K562 (cell line): ENCODE measurements at regions not wholly inside any gene's neighbourhood (a gene's known extent, or its start where the extent isn't known, plus 50 kb on each side); places are given as distances from the start of the nearest gene placed in this dataset.

Source experiments
- ATAC-seq: fragments of 200-7000 bp; cut with Tn5 transposase; 3 replicates; pipeline ENCODE4 v1.9.1; 2020; ENCODE audit warnings: moderate library complexity
- BruUV-seq: library from RNA; stranded (reverse); fragments of 400-500 nt; replicated peaks from 2 replicates; lab custom pipeline; 2021; lab: Mats Ljungman, UMichigan
- CTCF ChIA-PET: fragments of 300-600 bp; formaldehyde crosslinking; extraction: SDS; loops from one replicate; lab custom pipeline; 2021; ENCODE audit warnings: low intra/inter-chr PET ratio; lab: Yijun Ruan, JAX
- POLR2A ChIA-PET: fragments of 300-600, 350-650 bp; sonication (Branson Sonifier 250); formaldehyde crosslinking; extraction: SDS; loops from one replicate; lab custom pipeline; 2021; ENCODE audit warnings: antibody characterized with exemption, inconsistent platforms; lab: Yijun Ruan, JAX
- DNase-seq, 4 experiments: peaks; one replicate each; pipeline versions ENCODE4 v3.0.0 to v3.0.0-alpha.2; 2011 to 2018; ENCODE audit warnings: low spot score in 3 of 4, mixed read lengths in 3 of 4; ENCODE audit errors: extremely low read depth in 1 of 4
- FAIRE-seq: peaks from 2 replicates; lab custom pipeline; 2011; peaks lifted over from hg19 to GRCh38; lab: Jason Lieb, UNC
- H2AFZ ChIP-seq: 2 replicates; pipeline ENCODE4 v1.6.0; 2011; ENCODE audit warnings: low read depth, low read length, control low read depth, inconsistent platforms
- H3K27ac ChIP-seq: fragments of 200-600 bp; 3 replicates; pipeline ENCODE4 v1.8.0; 2011; ENCODE audit warnings: low read depth, mild to moderate bottlenecking, control low read depth, inconsistent platforms, low read length, moderate library complexity, mixed read lengths; ENCODE audit errors: extremely low read depth
- H3K27me3 ChIP-seq, 2 experiments: fragments of 300-600 bp in 1 of 2; 2 replicates in 1 of 2; 3 replicates in 1 of 2; pipeline versions ENCODE4 v1.6.0 to v1.8.0; 2011; ENCODE audit warnings: inconsistent platforms in 2 of 2, low read length in 2 of 2, mild to moderate bottlenecking in 1 of 2, mixed read lengths in 1 of 2, moderate library complexity in 1 of 2; ENCODE audit not compliant: control insufficient read depth in 2 of 2, insufficient read depth in 2 of 2
- H3K36me3 ChIP-seq: fragments of 300-600 bp; 3 replicates; pipeline ENCODE4 v1.8.0; 2011; ENCODE audit warnings: mild to moderate bottlenecking, low read length, inconsistent platforms; ENCODE audit not compliant: control insufficient read depth, insufficient read depth
- H3K4me1 ChIP-seq, 2 experiments: fragments of 200-600 bp in 1 of 2; replicated peaks in 1 of 2; 2 replicates in 1 of 2; 3 replicates in 1 of 2; pipeline versions ENCODE4 v1.5.1 to v1.8.0; 2011; ENCODE audit warnings: inconsistent platforms in 2 of 2, low read length in 2 of 2, mild to moderate bottlenecking in 1 of 2, mixed read lengths in 1 of 2, moderate library complexity in 1 of 2; ENCODE audit not compliant: control insufficient read depth in 2 of 2, insufficient read depth in 2 of 2
- H3K4me2 ChIP-seq: 2 replicates; pipeline ENCODE4 v1.6.1; 2011; ENCODE audit warnings: low read length, control low read depth, inconsistent platforms, mixed read lengths; ENCODE audit not compliant: insufficient read depth
- H3K4me3 ChIP-seq: fragments of 200-600 bp; sonication (generic), shearing (Covaris generic); 2 replicates; pipeline ENCODE4 v1.5.1; 2016; ENCODE audit warnings: control low read depth, inconsistent platforms
- H3K79me2 ChIP-seq: fragments of 200-600 bp; 3 replicates; pipeline ENCODE4 v1.8.0; 2011; ENCODE audit warnings: low read length, inconsistent platforms; ENCODE audit not compliant: control insufficient read depth, insufficient read depth
- H3K9ac ChIP-seq, 2 experiments: 2 replicates each; pipeline versions ENCODE4 v1.6.0 to v1.6.1; 2011; ENCODE audit warnings: low read depth in 2 of 2, low read length in 2 of 2, control low read depth in 1 of 2, inconsistent platforms in 1 of 2, mild to moderate bottlenecking in 1 of 2, mixed read lengths in 1 of 2; ENCODE audit not compliant: insufficient read depth in 1 of 2
- H3K9me1 ChIP-seq: one replicate; pipeline ENCODE4 v1.6.0; 2011; ENCODE audit warnings: inconsistent platforms, mild to moderate bottlenecking, low read length, moderate library complexity; ENCODE audit not compliant: control insufficient read depth, insufficient read depth
- H3K9me3 ChIP-seq: replicated peaks from 2 replicates; pipeline ENCODE4 v1.5.1; 2011; ENCODE audit warnings: low read depth, low read length, inconsistent platforms; ENCODE audit not compliant: control insufficient read depth, insufficient read depth
- H4K20me1 ChIP-seq: replicated peaks from 2 replicates; pipeline ENCODE4 v1.6.1; 2011; ENCODE audit warnings: low read length, inconsistent platforms, mixed read lengths; ENCODE audit not compliant: control insufficient read depth, insufficient read depth
- GABPA ChIP-seq: fragments of 200-800 bp; sonication (Bioruptor generic); conservative IDR thresholded peaks from 2 replicates; pipeline ENCODE4 v1.6.1; 2016; ENCODE audit warnings: low read depth, missing genetic modification characterization, missing compliant biosample characterization
- WGBS: fragments of 100-300 bp; shearing (Covaris generic); methylation state at CpG from one replicate; pipeline ENCODE4 v1.1.6; 2016; ENCODE audit warnings: low coverage, mixed read lengths; ENCODE audit not compliant: insufficient coverage; ENCODE audit errors: missing lambda C conversion rate; 5-methylcytosine and 5-hydroxymethylcytosine counted together
- in situ Hi-C: fragments of 300-500 bp; cut with MboI; formaldehyde crosslinking; loops from 4 replicates; pipeline ENCODE4 v1.15.0; 2018; ENCODE audit warnings: inconsistent platforms, mixed read lengths
- intact Hi-C: fragments of 100-400 bp; cut with micrococcal nuclease; formaldehyde crosslinking; loops from 2 replicates; pipeline ENCODE4 v1.14.2; 2022
- TF ChIP-seq, protein P1 (sequence below): fragments of 150-350 bp; conservative IDR thresholded peaks from 2 replicates; pipeline ENCODE4 v1.6.1; 2014; ENCODE audit warnings: low read length
- TF ChIP-seq, protein P2 (sequence below), 2 experiments: fragments of 150-350 bp in 1 of 2; IDR thresholded peaks; 2 replicates each; pipeline ENCODE4 v1.6.1; 2012 to 2016; ENCODE audit warnings: low read depth in 2 of 2, low read length in 2 of 2, mild to moderate bottlenecking in 1 of 2, moderate library complexity in 1 of 2
- TF ChIP-seq, protein P3 (sequence below): fragments of 450-650 bp; IDR thresholded peaks from 2 replicates; pipeline ENCODE4 v1.6.1; 2016; ENCODE audit warnings: low read depth
- TF ChIP-seq, protein P4 (sequence below): sonication (generic); formaldehyde crosslinking; IDR thresholded peaks from 2 replicates; pipeline ENCODE4 v1.8.0; 2023; ENCODE audit warnings: mild to moderate bottlenecking, missing genetic modification reagents

DNA sequence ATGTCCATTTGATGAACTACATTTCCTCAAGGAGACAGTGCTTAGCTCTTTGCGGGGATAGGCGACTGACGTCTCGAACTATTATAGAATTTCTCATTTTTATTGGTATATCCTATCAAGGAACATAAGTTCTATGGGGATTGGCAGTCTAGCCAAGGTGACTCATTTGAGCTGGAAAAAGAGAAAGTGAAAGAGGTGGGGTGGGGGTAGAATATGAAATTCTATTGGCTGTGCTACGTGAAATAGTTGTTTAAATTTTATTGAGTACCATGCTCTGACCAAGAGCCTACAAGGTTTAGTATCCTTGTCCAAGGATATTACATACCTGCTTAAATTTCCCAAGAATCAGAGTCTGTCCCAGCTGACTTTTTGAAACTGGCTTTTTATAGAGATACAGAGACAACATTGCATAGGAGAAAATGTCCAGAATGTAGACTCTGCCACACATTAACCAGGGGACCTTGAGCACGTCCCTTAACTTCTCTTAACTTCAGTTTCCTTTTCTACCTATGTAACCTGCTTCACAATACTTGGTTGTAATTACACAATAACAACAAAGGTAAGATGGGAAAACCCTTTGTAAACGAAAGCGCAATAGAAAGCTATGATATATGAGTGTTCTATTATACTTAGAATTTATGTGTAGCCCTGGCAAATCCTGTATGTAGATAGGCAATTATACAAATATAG is 226.4 kb upstream of the WWC1 start:
- Histone ChIP-seq H3K36me3 (no peaks in the 10 kb centered on the region), H3K9ac (no peak overlapping the region), H2AFZ (no peak overlapping the region), H3K4me2 (no peak overlapping the region), H3K4me3 (no peak overlapping the region), H3K27me3 (no peaks in the 10 kb centered on the region), H3K9me3 (no peaks in the 10 kb centered on the region), H3K4me1 (no peaks in the 10 kb centered on the region), H4K20me1 (no peaks in the 10 kb centered on the region), H3K27ac (no peak overlapping the region), H3K9me1 (no peaks in the 10 kb centered on the region), H3K79me2 (no peaks in the 10 kb centered on the region)
- TF ChIP-seq, protein P1, sequence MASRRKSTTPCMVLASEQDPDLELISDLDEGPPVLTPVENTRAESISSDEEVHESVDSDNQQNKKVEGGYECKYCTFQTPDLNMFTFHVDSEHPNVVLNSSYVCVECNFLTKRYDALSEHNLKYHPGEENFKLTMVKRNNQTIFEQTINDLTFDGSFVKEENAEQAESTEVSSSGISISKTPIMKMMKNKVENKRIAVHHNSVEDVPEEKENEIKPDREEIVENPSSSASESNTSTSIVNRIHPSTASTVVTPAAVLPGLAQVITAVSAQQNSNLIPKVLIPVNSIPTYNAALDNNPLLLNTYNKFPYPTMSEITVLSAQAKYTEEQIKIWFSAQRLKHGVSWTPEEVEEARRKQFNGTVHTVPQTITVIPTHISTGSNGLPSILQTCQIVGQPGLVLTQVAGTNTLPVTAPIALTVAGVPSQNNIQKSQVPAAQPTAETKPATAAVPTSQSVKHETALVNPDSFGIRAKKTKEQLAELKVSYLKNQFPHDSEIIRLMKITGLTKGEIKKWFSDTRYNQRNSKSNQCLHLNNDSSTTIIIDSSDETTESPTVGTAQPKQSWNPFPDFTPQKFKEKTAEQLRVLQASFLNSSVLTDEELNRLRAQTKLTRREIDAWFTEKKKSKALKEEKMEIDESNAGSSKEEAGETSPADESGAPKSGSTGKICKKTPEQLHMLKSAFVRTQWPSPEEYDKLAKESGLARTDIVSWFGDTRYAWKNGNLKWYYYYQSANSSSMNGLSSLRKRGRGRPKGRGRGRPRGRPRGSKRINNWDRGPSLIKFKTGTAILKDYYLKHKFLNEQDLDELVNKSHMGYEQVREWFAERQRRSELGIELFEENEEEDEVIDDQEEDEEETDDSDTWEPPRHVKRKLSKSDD = no peak
- TF ChIP-seq, protein P2, sequence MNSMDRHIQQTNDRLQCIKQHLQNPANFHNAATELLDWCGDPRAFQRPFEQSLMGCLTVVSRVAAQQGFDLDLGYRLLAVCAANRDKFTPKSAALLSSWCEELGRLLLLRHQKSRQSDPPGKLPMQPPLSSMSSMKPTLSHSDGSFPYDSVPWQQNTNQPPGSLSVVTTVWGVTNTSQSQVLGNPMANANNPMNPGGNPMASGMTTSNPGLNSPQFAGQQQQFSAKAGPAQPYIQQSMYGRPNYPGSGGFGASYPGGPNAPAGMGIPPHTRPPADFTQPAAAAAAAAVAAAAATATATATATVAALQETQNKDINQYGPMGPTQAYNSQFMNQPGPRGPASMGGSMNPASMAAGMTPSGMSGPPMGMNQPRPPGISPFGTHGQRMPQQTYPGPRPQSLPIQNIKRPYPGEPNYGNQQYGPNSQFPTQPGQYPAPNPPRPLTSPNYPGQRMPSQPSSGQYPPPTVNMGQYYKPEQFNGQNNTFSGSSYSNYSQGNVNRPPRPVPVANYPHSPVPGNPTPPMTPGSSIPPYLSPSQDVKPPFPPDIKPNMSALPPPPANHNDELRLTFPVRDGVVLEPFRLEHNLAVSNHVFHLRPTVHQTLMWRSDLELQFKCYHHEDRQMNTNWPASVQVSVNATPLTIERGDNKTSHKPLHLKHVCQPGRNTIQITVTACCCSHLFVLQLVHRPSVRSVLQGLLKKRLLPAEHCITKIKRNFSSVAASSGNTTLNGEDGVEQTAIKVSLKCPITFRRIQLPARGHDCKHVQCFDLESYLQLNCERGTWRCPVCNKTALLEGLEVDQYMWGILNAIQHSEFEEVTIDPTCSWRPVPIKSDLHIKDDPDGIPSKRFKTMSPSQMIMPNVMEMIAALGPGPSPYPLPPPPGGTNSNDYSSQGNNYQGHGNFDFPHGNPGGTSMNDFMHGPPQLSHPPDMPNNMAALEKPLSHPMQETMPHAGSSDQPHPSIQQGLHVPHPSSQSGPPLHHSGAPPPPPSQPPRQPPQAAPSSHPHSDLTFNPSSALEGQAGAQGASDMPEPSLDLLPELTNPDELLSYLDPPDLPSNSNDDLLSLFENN (IDR thresholded peaks at IDR 0.05; ENCODE audit: low read depth in 2 of 2, low read length in 2 of 2) = no peak
- TF ChIP-seq, protein P3, sequence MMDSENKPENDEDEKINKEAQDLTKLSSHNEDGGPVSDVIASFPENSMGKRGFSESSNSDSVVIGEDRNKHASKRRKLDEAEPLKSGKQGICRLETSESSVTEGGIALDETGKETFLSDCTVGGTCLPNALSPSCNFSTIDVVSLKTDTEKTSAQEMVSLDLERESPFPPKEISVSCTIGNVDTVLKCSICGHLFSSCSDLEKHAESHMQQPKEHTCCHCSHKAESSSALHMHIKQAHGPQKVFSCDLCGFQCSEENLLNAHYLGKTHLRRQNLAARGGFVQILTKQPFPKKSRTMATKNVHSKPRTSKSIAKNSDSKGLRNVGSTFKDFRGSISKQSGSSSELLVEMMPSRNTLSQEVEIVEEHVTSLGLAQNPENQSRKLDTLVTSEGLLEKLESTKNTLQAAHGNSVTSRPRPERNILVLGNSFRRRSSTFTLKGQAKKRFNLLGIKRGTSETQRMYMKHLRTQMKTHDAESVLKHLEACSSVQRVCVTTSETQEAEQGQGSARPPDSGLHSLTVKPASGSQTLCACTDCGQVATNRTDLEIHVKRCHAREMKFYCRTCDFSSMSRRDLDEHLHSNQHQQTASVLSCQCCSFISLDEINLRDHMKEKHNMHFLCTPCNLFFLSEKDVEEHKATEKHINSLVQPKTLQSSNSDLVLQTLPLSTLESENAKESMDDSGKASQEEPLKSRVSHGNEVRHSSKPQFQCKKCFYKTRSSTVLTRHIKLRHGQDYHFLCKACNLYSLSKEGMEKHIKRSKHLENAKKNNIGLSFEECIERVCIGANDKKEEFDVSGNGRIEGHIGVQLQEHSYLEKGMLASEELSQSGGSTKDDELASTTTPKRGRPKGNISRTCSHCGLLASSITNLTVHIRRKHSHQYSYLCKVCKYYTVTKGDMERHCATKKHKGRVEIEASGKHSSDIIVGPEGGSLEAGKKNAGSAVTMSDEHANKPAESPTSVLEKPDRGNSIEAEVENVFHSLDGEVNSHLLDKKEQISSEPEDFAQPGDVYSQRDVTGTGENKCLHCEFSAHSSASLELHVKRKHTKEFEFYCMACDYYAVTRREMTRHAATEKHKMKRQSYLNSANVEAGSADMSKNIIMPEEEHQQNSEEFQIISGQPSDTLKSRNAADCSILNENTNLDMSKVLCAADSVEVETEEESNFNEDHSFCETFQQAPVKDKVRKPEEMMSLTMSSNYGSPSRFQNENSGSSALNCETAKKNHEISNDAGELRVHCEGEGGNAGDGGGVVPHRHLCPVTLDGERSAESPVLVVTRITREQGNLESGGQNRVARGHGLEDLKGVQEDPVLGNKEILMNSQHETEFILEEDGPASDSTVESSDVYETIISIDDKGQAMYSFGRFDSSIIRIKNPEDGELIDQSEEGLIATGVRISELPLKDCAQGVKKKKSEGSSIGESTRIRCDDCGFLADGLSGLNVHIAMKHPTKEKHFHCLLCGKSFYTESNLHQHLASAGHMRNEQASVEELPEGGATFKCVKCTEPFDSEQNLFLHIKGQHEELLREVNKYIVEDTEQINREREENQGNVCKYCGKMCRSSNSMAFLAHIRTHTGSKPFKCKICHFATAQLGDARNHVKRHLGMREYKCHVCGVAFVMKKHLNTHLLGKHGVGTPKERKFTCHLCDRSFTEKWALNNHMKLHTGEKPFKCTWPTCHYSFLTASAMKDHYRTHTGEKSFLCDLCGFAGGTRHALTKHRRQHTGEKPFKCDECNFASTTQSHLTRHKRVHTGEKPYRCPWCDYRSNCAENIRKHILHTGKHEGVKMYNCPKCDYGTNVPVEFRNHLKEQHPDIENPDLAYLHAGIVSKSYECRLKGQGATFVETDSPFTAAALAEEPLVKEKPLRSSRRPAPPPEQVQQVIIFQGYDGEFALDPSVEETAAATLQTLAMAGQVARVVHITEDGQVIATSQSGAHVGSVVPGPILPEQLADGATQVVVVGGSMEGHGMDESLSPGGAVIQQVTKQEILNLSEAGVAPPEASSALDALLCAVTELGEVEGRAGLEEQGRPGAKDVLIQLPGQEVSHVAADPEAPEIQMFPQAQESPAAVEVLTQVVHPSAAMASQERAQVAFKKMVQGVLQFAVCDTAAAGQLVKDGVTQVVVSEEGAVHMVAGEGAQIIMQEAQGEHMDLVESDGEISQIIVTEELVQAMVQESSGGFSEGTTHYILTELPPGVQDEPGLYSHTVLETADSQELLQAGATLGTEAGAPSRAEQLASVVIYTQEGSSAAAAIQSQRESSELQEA = no peak
- TF ChIP-seq GABPA = no peak
- TF ChIP-seq, protein P4, sequence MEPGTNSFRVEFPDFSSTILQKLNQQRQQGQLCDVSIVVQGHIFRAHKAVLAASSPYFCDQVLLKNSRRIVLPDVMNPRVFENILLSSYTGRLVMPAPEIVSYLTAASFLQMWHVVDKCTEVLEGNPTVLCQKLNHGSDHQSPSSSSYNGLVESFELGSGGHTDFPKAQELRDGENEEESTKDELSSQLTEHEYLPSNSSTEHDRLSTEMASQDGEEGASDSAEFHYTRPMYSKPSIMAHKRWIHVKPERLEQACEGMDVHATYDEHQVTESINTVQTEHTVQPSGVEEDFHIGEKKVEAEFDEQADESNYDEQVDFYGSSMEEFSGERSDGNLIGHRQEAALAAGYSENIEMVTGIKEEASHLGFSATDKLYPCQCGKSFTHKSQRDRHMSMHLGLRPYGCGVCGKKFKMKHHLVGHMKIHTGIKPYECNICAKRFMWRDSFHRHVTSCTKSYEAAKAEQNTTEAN = no peak
- no TSS peak for BruUV-seq
- in situ Hi-C loops = no loop called here
- no peak for DNase-seq
- WGBS = 2% methylated on average over 8 of the region's 8 CpGs
- intact Hi-C loops = no loop called here
- ChIA-PET CTCF (no interaction called here), POLR2A (no interaction called here)
- no peak for FAIRE-seq
- no peak for ATAC-seq
